GM10266 (cell line): ENCODE measurements at regions not wholly inside any gene's neighbourhood (a gene's known extent, or its start where the extent isn't known, plus 50 kb on each side); places are given as distances from the start of the nearest gene placed in this dataset.

Source experiments
- DNase-seq: peaks from one replicate; pipeline ENCODE4 v3.0.0; 2012; ENCODE audit errors: extremely low spot score
- TF ChIP-seq, protein P1 (sequence below): IDR thresholded peaks from 2 replicates; pipeline ENCODE4 v1.5.1; 2012; ENCODE audit warnings: mild to moderate bottlenecking, low read depth; ENCODE audit not compliant: control insufficient read depth, insufficient read depth; ENCODE audit errors: missing control alignments

DNA sequence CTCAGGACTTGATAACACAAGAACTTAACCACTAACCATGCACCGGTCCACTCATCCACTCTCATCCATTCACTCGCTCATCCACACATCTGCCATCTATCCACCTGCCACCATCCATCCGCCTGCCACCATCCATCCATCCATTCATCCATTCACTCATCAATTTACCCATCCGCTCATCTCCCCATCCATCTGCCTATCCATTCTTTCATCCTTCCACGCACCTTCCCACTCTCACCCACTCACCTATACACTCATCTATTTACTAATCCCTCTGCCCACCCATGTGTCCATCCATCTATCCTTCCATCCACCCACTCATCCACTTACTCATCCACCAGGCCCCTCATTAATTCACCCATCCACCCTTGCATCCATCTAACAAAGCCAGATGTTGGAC lies 131.0 kb downstream of the MRM1 start:
- DNase-seq = no peak
- TF ChIP-seq, protein P1, sequence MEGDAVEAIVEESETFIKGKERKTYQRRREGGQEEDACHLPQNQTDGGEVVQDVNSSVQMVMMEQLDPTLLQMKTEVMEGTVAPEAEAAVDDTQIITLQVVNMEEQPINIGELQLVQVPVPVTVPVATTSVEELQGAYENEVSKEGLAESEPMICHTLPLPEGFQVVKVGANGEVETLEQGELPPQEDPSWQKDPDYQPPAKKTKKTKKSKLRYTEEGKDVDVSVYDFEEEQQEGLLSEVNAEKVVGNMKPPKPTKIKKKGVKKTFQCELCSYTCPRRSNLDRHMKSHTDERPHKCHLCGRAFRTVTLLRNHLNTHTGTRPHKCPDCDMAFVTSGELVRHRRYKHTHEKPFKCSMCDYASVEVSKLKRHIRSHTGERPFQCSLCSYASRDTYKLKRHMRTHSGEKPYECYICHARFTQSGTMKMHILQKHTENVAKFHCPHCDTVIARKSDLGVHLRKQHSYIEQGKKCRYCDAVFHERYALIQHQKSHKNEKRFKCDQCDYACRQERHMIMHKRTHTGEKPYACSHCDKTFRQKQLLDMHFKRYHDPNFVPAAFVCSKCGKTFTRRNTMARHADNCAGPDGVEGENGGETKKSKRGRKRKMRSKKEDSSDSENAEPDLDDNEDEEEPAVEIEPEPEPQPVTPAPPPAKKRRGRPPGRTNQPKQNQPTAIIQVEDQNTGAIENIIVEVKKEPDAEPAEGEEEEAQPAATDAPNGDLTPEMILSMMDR = no peak

DNA sequence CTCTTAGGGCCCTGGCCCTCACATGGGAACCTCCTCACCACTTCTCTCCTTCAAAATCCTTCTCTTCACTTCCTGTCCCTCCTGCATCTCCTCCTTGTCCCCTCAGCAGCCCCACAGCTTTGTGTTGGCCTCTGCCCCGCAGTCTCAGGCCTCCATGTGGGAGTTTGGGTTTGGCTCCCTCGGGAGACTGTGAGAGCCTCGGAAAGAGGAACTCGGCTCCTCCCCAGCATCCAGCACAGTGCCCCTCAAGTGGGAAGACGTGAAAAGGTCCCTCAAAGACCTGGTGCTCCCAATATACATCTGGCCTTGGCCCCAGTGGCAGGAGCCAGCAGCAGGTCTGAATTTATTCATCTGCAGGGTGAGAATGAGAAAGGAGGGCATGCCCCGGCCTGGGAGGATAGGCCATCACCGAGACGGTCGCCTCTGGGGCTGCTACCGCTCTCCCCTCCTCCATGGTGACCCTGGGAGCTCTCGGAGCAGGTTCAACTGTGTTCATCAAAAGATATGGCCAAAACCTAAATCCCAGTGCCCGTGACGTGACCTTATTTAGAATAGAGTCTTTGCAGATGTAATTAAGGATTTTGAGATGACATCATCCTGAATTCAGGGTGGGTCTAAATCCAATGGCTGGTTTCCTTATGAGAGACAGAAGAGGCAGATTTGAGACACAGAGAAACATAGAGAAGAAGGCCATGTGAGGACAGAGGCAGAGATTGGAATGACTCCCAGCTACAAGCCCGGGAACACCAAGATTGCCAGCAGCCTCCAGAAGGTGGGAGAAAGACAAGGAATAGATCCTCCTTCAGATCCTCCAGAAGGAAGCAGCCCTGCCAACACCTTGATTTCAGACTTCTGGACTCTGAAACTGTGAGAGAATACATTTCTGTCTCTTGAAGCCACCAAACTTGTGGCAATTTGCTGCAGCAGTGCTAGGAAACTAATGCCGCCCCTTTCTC lies 135.1 kb downstream of the MRM1 start:
- TF ChIP-seq, protein P1 = no peak
- no peak for DNase-seq

DNA sequence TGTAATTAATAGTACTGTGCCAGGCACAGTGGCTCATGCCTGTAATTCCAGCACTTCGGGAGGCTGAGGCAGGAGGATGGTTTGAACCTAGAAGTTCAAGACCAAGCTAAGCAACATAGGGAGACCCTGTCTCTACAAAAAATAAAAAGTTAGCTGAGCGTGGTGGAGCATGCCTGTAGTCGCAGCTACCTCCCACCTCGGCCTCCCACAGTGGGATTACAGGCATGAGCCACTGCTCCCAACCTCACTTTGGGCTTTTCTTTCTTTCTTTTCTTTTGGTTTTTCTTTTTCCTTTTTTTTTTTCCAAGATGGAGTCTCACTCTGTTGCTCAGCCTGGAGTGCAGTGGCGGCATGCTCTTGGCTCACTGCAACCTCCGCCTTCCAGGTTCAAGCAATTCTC lies 137.8 kb downstream of the MRM1 start:
- TF ChIP-seq, protein P1 = no peak
- no peak for DNase-seq

DNA sequence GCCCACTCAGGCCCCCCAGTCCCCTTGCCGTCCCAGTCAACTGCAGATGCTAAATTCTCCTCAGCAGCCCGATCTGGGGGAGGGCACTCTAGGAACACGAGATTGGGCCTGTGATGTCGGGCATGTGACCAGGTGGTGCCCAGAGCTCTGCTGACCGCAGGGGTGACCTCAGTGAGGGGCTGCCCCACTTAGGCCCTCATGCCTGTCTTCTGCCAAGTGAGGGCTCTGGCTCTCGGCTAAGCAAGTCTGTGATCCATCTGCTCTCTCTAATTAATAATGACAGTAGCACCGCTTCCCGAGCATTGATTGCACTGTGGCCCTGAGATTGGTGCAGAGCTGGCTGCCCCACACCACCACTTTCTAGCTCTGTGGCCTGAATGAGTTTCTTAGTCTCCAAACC lies 138.8 kb downstream of the MRM1 start:
- TF ChIP-seq, protein P1 = no peak

DNA sequence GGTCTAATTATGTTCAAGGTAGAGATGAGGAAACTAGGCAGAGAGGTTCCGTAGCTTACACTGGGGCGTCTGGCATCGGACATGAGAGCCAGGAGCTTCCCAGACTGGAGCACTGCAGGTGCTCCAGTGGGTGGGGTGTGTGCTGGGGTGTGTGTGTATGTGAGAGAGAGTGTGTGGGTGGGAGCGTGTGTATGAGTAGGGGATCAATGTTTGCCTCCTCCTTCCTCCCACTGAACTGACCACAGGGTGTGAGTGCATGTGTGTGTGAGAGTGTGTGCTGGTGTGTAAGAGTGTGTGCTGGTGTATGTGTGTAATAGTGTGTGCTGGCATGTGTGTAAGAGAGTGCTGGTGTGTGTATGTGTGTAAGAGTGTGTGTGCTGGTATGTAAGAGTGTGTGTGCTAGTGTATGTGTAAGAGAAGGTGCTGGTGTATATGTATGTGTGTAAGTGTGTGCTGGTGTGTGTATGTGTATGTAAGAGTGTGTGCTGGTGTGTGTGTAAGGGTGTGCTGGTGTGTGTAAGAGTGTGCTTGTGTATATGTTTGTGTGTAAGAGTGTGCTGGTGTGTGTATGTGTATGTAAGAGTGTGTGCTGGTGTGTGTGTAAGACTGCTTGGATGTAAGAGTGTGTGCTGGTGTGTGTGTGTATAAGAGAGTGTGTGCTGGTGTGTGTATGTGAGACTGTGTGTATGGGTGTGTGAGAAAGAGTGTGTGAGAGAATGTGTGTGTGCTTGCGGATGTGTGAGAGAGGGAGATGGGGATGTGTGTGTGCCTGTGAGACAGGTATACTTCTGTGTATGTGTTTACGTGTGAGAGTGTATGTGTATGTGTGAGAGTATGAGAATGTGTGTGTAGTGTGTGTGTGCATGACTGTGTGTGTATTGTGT lies 139.9 kb downstream of the MRM1 start:
- no peak for DNase-seq

More for the DNA sequence above, 138.8 kb downstream of the MRM1 start:
- no peak for DNase-seq

DNA sequence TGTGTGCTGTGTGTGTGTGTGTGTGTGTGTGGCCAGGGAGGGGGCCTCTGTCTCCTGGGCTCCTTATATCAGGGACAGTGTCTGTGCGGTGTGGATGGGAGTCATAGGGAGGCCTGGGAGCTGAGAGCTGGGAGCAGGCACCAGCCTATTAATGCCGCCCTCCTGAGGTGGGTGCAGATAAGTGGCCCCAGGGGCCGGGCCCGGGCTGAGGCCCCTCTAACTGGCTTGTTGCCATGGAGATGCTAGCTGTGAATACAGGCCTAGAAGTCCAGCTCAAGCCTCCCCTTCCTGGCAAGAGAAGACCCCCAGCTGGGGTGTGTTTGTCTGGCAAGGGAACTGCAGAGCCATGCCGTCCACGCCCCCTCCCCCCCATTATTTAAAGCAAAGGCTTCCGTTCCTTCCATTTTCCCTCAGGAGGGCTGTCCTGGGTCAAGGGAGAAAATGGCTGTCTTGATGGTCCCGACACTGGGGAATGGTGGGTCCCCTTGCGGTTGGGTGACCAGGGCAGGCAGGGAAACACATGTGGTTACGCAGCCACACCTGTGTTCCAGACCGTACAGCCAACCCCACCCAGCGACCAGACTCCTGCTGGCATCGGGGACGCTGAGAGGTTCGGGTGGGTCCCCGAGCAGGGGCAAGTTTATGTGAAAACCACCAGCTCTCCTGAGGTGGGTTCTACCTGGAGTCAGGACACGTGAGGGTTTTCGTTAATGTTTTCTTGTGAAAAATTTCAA lies 141.1 kb downstream of the MRM1 start:
- TF ChIP-seq, protein P1 = no peak
- DNase-seq = no peak

More for the DNA sequence above, 139.9 kb downstream of the MRM1 start:
- TF ChIP-seq, protein P1 = no peak
